ENCODE measurements at regions not wholly inside any gene's neighbourhood (a gene's known extent, or its start where the extent isn't known, plus 50 kb on each side); places are given as distances from the start of the nearest gene placed in this dataset.

DNA sequence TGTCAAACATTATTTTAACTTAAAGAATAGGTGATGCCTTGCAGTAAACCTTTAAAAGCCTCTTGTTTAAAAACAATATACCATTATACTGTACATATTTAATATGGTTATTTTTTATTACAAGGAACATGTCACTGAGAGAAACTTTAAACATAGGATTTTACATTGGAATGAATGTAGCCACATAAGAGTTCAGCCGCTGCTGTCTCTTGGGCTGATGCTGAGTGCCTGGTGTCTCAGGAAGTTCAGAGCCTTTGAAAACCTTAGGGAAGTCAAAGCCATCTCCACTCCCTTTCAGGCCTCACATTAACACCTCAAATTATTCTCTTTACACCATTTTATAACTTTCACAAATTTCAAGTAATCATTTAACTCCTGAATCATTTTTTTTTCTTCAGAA, 93.5 kb upstream of the DKK2 start:
- no peak for DNase-seq (ENCODE audit: low read depth)
- Histone ChIP-seq H3K36me3 (ENCODE audit: control insufficient read depth, insufficient read depth, low read length) (no peaks in the 10 kb centered on the region), H3K4me3 (ENCODE audit: low read depth, low read length) (no peak overlapping the region), H3K27me3 (ENCODE audit: control insufficient read depth, insufficient read depth, low read length) (no peaks in the 10 kb centered on the region)
- FAIRE-seq: no peak
- TF ChIP-seq, protein P1, sequence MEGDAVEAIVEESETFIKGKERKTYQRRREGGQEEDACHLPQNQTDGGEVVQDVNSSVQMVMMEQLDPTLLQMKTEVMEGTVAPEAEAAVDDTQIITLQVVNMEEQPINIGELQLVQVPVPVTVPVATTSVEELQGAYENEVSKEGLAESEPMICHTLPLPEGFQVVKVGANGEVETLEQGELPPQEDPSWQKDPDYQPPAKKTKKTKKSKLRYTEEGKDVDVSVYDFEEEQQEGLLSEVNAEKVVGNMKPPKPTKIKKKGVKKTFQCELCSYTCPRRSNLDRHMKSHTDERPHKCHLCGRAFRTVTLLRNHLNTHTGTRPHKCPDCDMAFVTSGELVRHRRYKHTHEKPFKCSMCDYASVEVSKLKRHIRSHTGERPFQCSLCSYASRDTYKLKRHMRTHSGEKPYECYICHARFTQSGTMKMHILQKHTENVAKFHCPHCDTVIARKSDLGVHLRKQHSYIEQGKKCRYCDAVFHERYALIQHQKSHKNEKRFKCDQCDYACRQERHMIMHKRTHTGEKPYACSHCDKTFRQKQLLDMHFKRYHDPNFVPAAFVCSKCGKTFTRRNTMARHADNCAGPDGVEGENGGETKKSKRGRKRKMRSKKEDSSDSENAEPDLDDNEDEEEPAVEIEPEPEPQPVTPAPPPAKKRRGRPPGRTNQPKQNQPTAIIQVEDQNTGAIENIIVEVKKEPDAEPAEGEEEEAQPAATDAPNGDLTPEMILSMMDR (IDR thresholded peaks at IDR 0.05; ENCODE audit: insufficient read depth, low read length, severe bottlenecking): no peak

DNA sequence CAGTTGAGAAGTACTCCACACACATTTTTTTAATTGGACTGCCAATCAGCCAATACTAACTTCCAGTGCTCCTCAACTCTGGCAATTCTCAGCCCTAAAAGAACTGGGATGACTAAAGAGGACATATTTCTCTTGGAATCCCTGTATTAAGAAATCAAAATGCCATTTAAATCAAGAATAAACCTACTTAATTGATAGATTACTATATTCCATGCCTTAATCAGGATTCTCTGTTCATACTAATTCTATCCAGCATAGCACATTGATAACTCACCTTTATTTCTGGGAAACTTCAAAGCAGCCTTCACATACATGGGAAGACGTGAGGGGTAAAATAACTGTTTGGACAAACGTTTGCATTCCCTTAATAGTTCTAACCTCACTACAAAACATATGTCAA, 93.0 kb upstream of the DKK2 start:
- no peak for DNase-seq (ENCODE audit: low read depth)
- no peak overlapping the region for H3K4me3 ChIP-seq (ENCODE audit: low read depth, low read length)
- FAIRE-seq: no peak
- H3K27me3 ChIP-seq (ENCODE audit: control insufficient read depth, insufficient read depth, low read length): no peaks in the 10 kb centered on the region
- TF ChIP-seq, protein P1 (IDR thresholded peaks at IDR 0.05; ENCODE audit: insufficient read depth, low read length, severe bottlenecking): no peak
- H3K36me3 ChIP-seq (ENCODE audit: control insufficient read depth, insufficient read depth, low read length): no peaks in the 10 kb centered on the region

DNA sequence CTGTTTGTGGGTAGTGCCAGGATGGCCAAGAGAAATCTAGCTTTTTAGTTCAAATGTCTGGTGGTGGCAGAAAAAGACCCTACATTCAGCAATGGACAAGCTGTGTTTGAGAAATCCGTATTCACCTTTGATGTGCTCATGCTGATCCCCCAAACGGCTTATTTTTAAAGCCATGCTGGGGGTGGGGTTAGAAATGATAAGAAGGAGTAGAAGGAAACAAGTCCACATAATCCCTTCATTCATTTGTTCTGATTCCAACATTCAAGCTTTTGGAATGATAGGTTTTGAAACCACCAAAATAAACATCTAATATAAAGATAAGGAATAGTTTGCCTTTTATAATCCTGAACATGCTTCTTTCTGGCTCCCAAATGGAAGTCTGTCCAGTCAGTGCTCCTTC, 92.0 kb upstream of the DKK2 start:
- no peak for FAIRE-seq
- TF ChIP-seq, protein P1 (IDR thresholded peaks at IDR 0.05; ENCODE audit: insufficient read depth, low read length, severe bottlenecking): no peak

DNA sequence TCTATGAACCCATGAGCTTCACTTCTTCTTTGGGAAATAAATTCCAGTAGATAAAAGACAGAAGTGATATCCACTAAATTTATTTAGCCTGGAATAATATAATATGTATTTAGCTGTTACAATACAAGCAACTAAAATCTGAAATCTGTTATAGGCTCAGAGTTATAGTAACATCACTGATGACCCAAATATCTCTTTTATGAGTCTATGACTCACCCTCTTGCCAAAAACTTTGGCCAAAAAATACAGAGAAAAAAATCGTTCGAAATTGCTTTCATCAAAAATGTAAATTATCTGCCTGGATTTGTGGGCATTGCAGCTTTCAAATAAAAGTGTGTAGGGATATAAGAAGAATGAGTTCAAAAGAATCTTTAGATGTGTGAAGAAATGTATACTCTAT, 89.4 kb upstream of the DKK2 start:
- no peak for DNase-seq (ENCODE audit: low read depth)
- Histone ChIP-seq H3K4me3 (ENCODE audit: low read depth, low read length) (no peak overlapping the region), H3K36me3 (ENCODE audit: control insufficient read depth, insufficient read depth, low read length) (no peaks in the 10 kb centered on the region), H3K27me3 (ENCODE audit: control insufficient read depth, insufficient read depth, low read length) (no peaks in the 10 kb centered on the region)
- FAIRE-seq: no peak
- TF ChIP-seq, protein P1 (IDR thresholded peaks at IDR 0.05; ENCODE audit: insufficient read depth, low read length, severe bottlenecking): no peak

More for the DNA sequence above, 92.0 kb upstream of the DKK2 start:
- H3K27me3 ChIP-seq (ENCODE audit: control insufficient read depth, insufficient read depth, low read length): no peaks in the 10 kb centered on the region
- H3K36me3 ChIP-seq (ENCODE audit: control insufficient read depth, insufficient read depth, low read length): no peaks in the 10 kb centered on the region
- DNase-seq (ENCODE audit: low read depth): no peak
- no peak overlapping the region for H3K4me3 ChIP-seq (ENCODE audit: low read depth, low read length)

DNA sequence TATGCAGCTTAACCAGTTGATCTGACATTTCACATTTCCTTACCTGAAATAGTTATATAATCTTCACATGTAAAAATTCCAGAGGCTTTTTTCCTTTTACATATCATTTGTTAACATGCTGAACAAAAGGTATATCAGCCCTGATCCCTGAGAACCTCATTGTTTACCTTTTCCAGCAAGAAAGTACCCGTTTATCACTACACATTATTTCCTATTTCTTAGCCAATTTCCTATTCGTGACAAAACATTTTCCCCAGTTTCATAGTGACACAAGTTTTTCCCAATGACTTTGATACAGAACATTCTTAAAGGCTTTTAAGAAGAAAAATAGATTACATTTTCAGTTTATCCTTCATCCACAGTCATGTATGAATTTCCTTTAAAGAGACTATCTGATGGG, 86.6 kb upstream of the DKK2 start:
- no peak overlapping the region for H3K4me3 ChIP-seq (ENCODE audit: low read depth, low read length)
- no peak for DNase-seq (ENCODE audit: low read depth)
- FAIRE-seq: no peak
- TF ChIP-seq, protein P1 (IDR thresholded peaks at IDR 0.05; ENCODE audit: insufficient read depth, low read length, severe bottlenecking): no peak
- H3K36me3 ChIP-seq (ENCODE audit: control insufficient read depth, insufficient read depth, low read length): no peaks in the 10 kb centered on the region
- H3K27me3 ChIP-seq (ENCODE audit: control insufficient read depth, insufficient read depth, low read length): no peaks in the 10 kb centered on the region

DNA sequence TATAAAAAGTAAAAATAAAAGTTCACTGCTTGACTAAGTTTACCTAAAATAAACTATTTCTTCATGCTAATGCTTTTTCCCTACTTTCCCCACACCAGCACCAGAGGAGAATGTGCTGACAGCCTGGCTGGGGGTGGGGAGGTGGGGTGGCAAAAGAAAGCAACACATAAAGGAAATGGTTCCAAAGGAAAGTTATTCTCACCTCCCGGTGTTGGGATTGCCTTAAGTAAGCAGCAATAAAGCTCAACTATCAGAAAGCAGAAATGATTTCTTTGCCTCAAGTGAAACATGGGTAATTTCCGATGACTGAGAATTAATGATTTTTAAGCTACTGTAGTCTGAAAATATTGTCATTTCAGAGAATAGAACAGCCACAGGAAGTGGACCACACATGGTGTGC, 84.5 kb upstream of the DKK2 start:
- FAIRE-seq (no peak), DNase-seq (ENCODE audit: low read depth) (no peak)
- Histone ChIP-seq H3K4me3 (ENCODE audit: low read depth, low read length) (no peak overlapping the region), H3K36me3 (ENCODE audit: control insufficient read depth, insufficient read depth, low read length) (no peaks in the 10 kb centered on the region), H3K27me3 (ENCODE audit: control insufficient read depth, insufficient read depth, low read length) (no peaks in the 10 kb centered on the region)
- TF ChIP-seq, protein P1 (IDR thresholded peaks at IDR 0.05; ENCODE audit: insufficient read depth, low read length, severe bottlenecking): no peak
